SK-N-SH treated with all-trans-retinoic acid at 6 μM for 48 hours (cell line): ENCODE measurements at regions not wholly inside any gene's neighbourhood (a gene's known extent, or its start where the extent isn't known, plus 50 kb on each side); places are given as distances from the start of the nearest gene placed in this dataset.

Source experiments
- ATAC-seq: fragments of 200-7000 bp; cut with Tn5 transposase; 3 replicates; pipeline ENCODE4 v1.9.1; 2020; ENCODE audit warnings: mild to moderate bottlenecking, moderate library complexity
- ARNTL ChIP-seq: fragments of 450-650 bp; formaldehyde crosslinking; IDR thresholded peaks from 2 replicates; pipeline ENCODE4 v1.5.0; 2020; ENCODE audit warnings: low read depth, mild to moderate bottlenecking, moderate library complexity, borderline replicate concordance
- BACH2 ChIP-seq: fragments of 250-450 bp; sonication (Bioruptor Pico); IDR thresholded peaks from 2 replicates; pipeline ENCODE4 v1.9.0; 2021; ENCODE audit warnings: mild to moderate bottlenecking, borderline replicate concordance
- CREB5 ChIP-seq: fragments of 250-450 bp; sonication (Bioruptor Pico); IDR thresholded peaks from 2 replicates; pipeline ENCODE4 v1.5.1; 2020; ENCODE audit warnings: low read depth, mild to moderate bottlenecking, moderate library complexity
- ESRRG ChIP-seq: fragments of 250-450 bp; sonication (Bioruptor Pico); IDR thresholded peaks from 2 replicates; pipeline ENCODE4 v1.6.1; 2021; ENCODE audit warnings: mild to moderate bottlenecking
- GLIS3 ChIP-seq: fragments of 250-450 bp; sonication (Bioruptor Pico); IDR thresholded peaks from 2 replicates; pipeline ENCODE4 v1.5.0; 2020; ENCODE audit warnings: mild to moderate bottlenecking, moderate library complexity
- ISL1 ChIP-seq: fragments of 250-450 bp; sonication (Bioruptor Pico); IDR thresholded peaks from 2 replicates; pipeline ENCODE4 v2.1.2; 2022; ENCODE audit warnings: mild to moderate bottlenecking, moderate library complexity
- OSR1 ChIP-seq: fragments of 250-450 bp; sonication (Bioruptor Pico); IDR thresholded peaks from 2 replicates; pipeline ENCODE4 v1.8.0; 2022; ENCODE audit warnings: moderate library complexity, mild to moderate bottlenecking, inconsistent platforms
- PATZ1 ChIP-seq: fragments of 250-450 bp; sonication (Bioruptor Pico); IDR thresholded peaks from 2 replicates; pipeline ENCODE4 v1.8.0; 2020; ENCODE audit warnings: mild to moderate bottlenecking, moderate library complexity, borderline replicate concordance
- POU6F1 ChIP-seq: fragments of 250-450 bp; sonication (Bioruptor Pico); IDR thresholded peaks from 2 replicates; pipeline ENCODE4 v1.8.0; 2021; ENCODE audit warnings: low read depth, mild to moderate bottlenecking, moderate library complexity, borderline replicate concordance
- PPARA ChIP-seq: fragments of 250-450 bp; sonication (Bioruptor Pico); IDR thresholded peaks from 2 replicates; pipeline ENCODE4 v1.5.0; 2020; ENCODE audit warnings: mild to moderate bottlenecking, borderline replicate concordance
- SNAI2 ChIP-seq: fragments of 250-450 bp; sonication (Bioruptor Pico); IDR thresholded peaks from 2 replicates; pipeline ENCODE4 v1.5.0; 2020; ENCODE audit warnings: mild to moderate bottlenecking, moderate library complexity
- TCF4 ChIP-seq: fragments of 250-450 bp; sonication (Bioruptor Pico); IDR thresholded peaks from 2 replicates; pipeline ENCODE4 v1.8.0; 2021; ENCODE audit warnings: mild to moderate bottlenecking, moderate library complexity, borderline replicate concordance
- TOX ChIP-seq: fragments of 250-450 bp; sonication (Bioruptor Pico); IDR thresholded peaks from 2 replicates; pipeline ENCODE4 v1.8.0; 2021; ENCODE audit warnings: mild to moderate bottlenecking, moderate library complexity, borderline replicate concordance
- TSHZ2 ChIP-seq: fragments of 250-450 bp; sonication (Bioruptor Pico); IDR thresholded peaks from 2 replicates; pipeline ENCODE4 v1.5.0; 2020; ENCODE audit warnings: mild to moderate bottlenecking, moderate library complexity
- ZC3H10 ChIP-seq: fragments of 250-450 bp; sonication (Bioruptor Pico); IDR thresholded peaks from 2 replicates; pipeline ENCODE4 v1.5.1; 2021; ENCODE audit warnings: mild to moderate bottlenecking, moderate library complexity
- ZFP3 ChIP-seq: fragments of 250-450 bp; sonication (Bioruptor Pico); IDR thresholded peaks from 2 replicates; pipeline ENCODE4 v1.5.0; 2020; ENCODE audit warnings: mild to moderate bottlenecking, moderate library complexity
- ZFP30 ChIP-seq: fragments of 450-650 bp; formaldehyde crosslinking; IDR thresholded peaks from 2 replicates; pipeline ENCODE4 v1.5.0; 2022; ENCODE audit warnings: mild to moderate bottlenecking, moderate library complexity
- ZNF565 ChIP-seq: fragments of 450-650 bp; formaldehyde crosslinking; conservative IDR thresholded peaks from 2 replicates; pipeline ENCODE4 v1.5.0; 2020; ENCODE audit warnings: low read depth, mild to moderate bottlenecking, moderate library complexity
- ZNF70 ChIP-seq: fragments of 450-650 bp; formaldehyde crosslinking; IDR thresholded peaks from 2 replicates; pipeline ENCODE4 v1.5.0; 2020; ENCODE audit warnings: mild to moderate bottlenecking, moderate library complexity

- TF ChIP-seq TSHZ2 (CRISPR knock-in tag) (no peak), ISL1 (no peak), GLIS3 (no peak), SNAI2 (CRISPR knock-in tag) (no peak), PPARA (CRISPR knock-in tag) (no peak), PATZ1 (CRISPR knock-in tag) (no peak), ESRRG (CRISPR knock-in tag) (no peak), ARNTL (CRISPR knock-in tag) (no peak), TCF4 (CRISPR knock-in tag) (no peak)
Measured at GRCh38 chr5:92494508-92494907, 1086.5 kb downstream of the NR2F1-AS1 start (continued).

- TF ChIP-seq TOX (CRISPR knock-in tag) (no peak), ZNF565 (no peak), OSR1 (CRISPR knock-in tag) (no peak), POU6F1 (no peak)
- no peak for ATAC-seq
Measured at GRCh38 chr5:92492908-92493307, 1088.1 kb downstream of the NR2F1-AS1 start.

- TF ChIP-seq TSHZ2 (CRISPR knock-in tag) = no peak
- TF ChIP-seq ESRRG (CRISPR knock-in tag) = no peak
- TF ChIP-seq ZC3H10 (CRISPR knock-in tag) = no peak
- no peak for TF ChIP-seq ZFP30 (CRISPR knock-in tag)
- TF ChIP-seq TCF4 (CRISPR knock-in tag) = no peak
- no peak for TF ChIP-seq PPARA (CRISPR knock-in tag)
- no peak for TF ChIP-seq ZFP3
- no peak for TF ChIP-seq POU6F1
- no peak for TF ChIP-seq BACH2 (CRISPR knock-in tag)
- no peak for TF ChIP-seq SNAI2 (CRISPR knock-in tag)
- no peak for TF ChIP-seq ARNTL (CRISPR knock-in tag)
- TF ChIP-seq CREB5 = no peak
- no peak for TF ChIP-seq ISL1
- TF ChIP-seq GLIS3 = no peak
- TF ChIP-seq ZNF70 (CRISPR knock-in tag) = no peak
- TF ChIP-seq PATZ1 (CRISPR knock-in tag) = no peak
- ATAC-seq = no peak
Measured at GRCh38 chr5:92484484-92484883, 1096.5 kb downstream of the NR2F1-AS1 start.
